PFSK-1 (cell line): ENCODE measurements at regions not wholly inside any gene's neighbourhood (a gene's known extent, or its start where the extent isn't known, plus 50 kb on each side); places are given as distances from the start of the nearest gene placed in this dataset.

Experiments used
- POLR2AphosphoS5 ChIP-seq: IDR thresholded peaks from 2 replicates; pipeline ENCODE4 v1.6.1; 2012; ENCODE audit warnings: low read depth, mild to moderate bottlenecking, control low read depth, low read length, moderate library complexity
- TAF1 ChIP-seq: IDR thresholded peaks from 2 replicates; pipeline ENCODE4 v1.6.1; 2012; ENCODE audit warnings: low read length, control low read depth, borderline replicate concordance; ENCODE audit not compliant: insufficient read depth
- TF ChIP-seq, protein P1 (sequence below), 2 experiments: IDR thresholded peaks; 2 replicates each; pipeline versions ENCODE4 v1.6.1 to v1.8.0; 2011 to 2012; ENCODE audit warnings: low read depth in 2 of 2, low read length in 2 of 2, control low read depth in 1 of 2, inconsistent platforms in 1 of 2, mild to moderate bottlenecking in 1 of 2, moderate library complexity in 1 of 2; ENCODE audit not compliant: insufficient read depth in 1 of 2

DNA sequence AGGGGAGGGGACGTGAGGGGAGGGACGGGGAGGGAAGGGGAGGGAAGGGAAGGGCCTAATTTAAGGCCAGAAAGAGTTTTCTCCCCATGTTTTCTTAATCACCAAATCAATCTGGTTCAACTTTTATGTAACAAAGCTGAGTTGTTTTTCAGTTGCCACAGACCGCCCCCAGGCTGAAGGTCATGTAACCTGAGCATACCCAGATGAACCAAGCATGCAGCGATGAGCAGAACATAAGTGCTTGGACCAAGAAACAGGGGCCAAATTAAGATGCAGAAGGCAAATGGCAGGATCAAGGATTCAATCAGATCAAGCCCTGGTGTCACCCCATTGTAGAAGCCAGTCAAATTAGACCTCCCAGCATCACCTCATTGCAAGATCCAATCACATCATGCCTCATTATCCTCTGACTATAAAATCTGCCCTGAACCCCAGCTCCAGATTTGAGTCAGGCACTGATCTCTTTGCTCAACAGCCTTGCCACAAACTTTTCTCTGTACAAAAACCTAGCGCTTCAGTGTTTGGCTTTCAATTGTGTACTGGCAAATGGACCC lies 113.5 kb upstream of the TNPO1 start:
- TF ChIP-seq TAF1, result no peak
- no peak for TF ChIP-seq POLR2AphosphoS5
- TF ChIP-seq, protein P1, sequence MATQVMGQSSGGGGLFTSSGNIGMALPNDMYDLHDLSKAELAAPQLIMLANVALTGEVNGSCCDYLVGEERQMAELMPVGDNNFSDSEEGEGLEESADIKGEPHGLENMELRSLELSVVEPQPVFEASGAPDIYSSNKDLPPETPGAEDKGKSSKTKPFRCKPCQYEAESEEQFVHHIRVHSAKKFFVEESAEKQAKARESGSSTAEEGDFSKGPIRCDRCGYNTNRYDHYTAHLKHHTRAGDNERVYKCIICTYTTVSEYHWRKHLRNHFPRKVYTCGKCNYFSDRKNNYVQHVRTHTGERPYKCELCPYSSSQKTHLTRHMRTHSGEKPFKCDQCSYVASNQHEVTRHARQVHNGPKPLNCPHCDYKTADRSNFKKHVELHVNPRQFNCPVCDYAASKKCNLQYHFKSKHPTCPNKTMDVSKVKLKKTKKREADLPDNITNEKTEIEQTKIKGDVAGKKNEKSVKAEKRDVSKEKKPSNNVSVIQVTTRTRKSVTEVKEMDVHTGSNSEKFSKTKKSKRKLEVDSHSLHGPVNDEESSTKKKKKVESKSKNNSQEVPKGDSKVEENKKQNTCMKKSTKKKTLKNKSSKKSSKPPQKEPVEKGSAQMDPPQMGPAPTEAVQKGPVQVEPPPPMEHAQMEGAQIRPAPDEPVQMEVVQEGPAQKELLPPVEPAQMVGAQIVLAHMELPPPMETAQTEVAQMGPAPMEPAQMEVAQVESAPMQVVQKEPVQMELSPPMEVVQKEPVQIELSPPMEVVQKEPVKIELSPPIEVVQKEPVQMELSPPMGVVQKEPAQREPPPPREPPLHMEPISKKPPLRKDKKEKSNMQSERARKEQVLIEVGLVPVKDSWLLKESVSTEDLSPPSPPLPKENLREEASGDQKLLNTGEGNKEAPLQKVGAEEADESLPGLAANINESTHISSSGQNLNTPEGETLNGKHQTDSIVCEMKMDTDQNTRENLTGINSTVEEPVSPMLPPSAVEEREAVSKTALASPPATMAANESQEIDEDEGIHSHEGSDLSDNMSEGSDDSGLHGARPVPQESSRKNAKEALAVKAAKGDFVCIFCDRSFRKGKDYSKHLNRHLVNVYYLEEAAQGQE (IDR thresholded peaks at IDR 0.05; ENCODE audit: insufficient read depth in 1 of 2, low read depth in 2 of 2, low read length in 2 of 2), result no peak
